ENCODE measurements at regions not wholly inside any gene's neighbourhood (a gene's known extent, or its start where the extent isn't known, plus 50 kb on each side); places are given as distances from the start of the nearest gene placed in this dataset.

DNA sequence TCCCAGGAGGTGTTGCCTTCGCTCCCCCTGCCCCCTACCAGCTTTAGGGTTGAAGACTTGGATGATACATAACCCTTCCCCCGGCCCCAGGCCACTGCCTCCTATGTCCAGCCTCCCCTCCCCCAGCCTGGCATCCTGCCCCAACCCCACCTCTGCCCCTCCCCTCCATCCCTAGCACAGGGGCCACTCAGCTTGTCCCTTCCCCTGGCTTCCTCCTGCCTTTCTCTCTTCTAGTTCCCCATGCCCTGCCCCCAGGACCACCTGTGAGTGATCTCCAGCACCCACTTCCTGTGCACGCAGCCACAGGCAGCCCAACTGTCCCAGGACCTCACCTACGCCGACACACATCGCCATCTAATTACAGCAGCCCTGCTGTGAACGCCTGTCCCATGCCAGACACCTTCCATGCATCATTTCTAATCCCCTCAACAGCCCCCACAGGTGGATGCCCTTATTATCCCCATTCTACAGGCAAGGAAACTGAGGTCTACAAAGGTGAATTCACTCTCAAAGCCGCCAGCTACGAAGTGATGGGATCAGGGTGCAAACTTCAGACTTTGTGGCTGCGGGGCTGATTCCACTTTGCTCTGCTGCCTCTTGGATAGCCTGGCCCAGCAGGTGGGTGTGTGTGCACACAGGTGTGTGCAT is 82.4 kb upstream of the CHST15 start:
- H3K4me1 Mint-ChIP-seq (ENCODE audit: low read depth, unreplicated experiment): no peaks in the 10 kb centered on the region
- peaks cover 8% of the 10 kb centered on the region for H3K27me3 Mint-ChIP-seq (ENCODE audit: unreplicated experiment)
- no peaks in the 10 kb centered on the region for H3K9me3 Mint-ChIP-seq (ENCODE audit: low read depth, unreplicated experiment)
- intact Hi-C loops (cut with micrococcal nuclease; ENCODE audit: unreplicated experiment): no loop called here
- CTCF ChIA-PET: no interaction called here
- H3K4me3 Mint-ChIP-seq (ENCODE audit: low read depth, unreplicated experiment): no peak overlapping the region
- no peak overlapping the region for H3K27ac Mint-ChIP-seq (ENCODE audit: unreplicated experiment)
- H3K36me3 Mint-ChIP-seq (ENCODE audit: insufficient read depth, unreplicated experiment): no peaks in the 10 kb centered on the region
- TF ChIP-seq, protein P1, sequence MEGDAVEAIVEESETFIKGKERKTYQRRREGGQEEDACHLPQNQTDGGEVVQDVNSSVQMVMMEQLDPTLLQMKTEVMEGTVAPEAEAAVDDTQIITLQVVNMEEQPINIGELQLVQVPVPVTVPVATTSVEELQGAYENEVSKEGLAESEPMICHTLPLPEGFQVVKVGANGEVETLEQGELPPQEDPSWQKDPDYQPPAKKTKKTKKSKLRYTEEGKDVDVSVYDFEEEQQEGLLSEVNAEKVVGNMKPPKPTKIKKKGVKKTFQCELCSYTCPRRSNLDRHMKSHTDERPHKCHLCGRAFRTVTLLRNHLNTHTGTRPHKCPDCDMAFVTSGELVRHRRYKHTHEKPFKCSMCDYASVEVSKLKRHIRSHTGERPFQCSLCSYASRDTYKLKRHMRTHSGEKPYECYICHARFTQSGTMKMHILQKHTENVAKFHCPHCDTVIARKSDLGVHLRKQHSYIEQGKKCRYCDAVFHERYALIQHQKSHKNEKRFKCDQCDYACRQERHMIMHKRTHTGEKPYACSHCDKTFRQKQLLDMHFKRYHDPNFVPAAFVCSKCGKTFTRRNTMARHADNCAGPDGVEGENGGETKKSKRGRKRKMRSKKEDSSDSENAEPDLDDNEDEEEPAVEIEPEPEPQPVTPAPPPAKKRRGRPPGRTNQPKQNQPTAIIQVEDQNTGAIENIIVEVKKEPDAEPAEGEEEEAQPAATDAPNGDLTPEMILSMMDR (IDR thresholded peaks at IDR 0.05; ENCODE audit: unreplicated experiment): no peak
- no peak for DNase-seq
- BruUV-seq (replicated peaks): no TSS peak

DNA sequence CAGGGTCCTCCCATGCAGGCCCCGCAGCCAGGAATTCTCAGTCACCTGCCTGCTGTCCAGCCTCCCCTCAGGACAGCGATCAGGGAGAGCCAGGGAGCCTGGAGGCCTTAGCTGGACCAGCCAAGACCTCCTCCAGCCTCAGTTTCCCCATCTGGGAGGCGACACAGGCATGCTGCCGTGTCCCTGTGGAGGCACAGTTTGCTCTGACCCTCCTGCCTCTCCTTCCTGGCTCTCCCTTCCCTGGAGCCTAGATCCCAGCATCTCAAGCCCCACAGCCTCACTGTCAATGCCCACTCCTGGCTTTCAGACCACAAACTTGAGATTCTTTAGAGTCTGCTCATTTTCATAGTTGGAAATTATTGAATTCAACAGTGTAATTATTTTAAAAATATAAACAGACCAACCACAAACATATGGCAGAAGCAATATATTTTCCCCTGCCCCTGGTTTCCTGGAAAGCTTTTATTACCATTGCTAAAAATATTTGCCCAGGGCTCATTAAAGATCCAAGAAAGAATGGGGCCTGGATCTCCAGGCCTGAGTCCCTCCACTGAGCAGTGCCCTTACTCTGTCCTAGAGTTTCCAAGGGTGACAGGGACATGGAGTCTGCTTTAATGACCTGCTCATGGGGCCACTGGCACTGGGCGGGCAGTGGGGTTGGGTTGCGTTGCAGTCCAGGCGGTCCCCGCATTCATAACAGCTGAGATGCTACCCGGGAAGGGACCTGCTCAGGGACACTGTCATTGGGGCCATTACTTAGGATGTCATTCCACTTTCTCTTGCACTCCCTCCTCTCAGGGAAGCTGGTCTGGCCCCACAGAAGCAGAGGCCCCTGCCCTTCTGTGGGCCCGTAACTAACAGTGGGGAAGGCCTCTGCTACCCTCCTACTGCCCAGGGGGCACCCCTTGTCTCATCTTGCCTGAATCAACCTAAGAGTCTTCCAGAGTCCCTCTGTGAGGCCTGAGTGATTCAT is 81.6 kb upstream of the CHST15 start:
- Mint-ChIP-seq H3K4me1 (ENCODE audit: low read depth, unreplicated experiment) (no peaks in the 10 kb centered on the region), H3K27me3 (ENCODE audit: unreplicated experiment) (peaks cover 8% of the 10 kb centered on the region), H3K27ac (ENCODE audit: unreplicated experiment) (no peak overlapping the region), H3K9me3 (ENCODE audit: low read depth, unreplicated experiment) (no peaks in the 10 kb centered on the region), H3K4me3 (ENCODE audit: low read depth, unreplicated experiment) (no peak overlapping the region), H3K36me3 (ENCODE audit: insufficient read depth, unreplicated experiment) (no peaks in the 10 kb centered on the region)
- intact Hi-C loops (cut with micrococcal nuclease; ENCODE audit: unreplicated experiment): no loop called here
- CTCF ChIA-PET: no interaction called here
- BruUV-seq (replicated peaks): no TSS peak
- no peak for DNase-seq
- TF ChIP-seq, protein P1 (IDR thresholded peaks at IDR 0.05; ENCODE audit: unreplicated experiment): no peak

DNA sequence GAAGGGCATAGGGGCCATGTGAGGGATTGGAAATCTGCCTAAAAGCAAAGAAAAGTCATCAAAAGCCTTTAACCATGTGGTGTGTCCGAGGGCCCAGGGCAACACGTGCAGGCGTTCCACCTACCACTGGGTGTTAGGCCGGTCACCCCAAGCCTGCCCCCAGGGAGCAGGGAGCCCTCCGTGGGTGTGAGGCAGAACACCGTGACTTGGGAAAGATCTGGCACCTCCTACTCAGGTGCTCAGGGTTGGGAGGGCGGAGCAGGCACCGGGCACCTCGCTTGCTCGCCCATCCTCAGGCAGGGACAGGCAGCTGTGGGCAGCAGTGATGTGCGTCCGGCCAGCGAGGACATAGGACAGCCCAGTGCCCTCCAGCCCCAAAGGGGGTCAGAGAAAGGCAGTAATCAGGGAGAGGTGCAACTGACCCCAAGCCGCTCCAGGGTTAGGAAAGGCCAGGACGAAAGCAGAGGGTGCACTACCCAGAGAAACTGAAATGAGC is 80.7 kb upstream of the CHST15 start:
- no peaks in the 10 kb centered on the region for H3K4me1 Mint-ChIP-seq (ENCODE audit: low read depth, unreplicated experiment)
- H3K27me3 Mint-ChIP-seq (ENCODE audit: unreplicated experiment): peaks cover 8% of the 10 kb centered on the region
- CTCF ChIA-PET: no interaction called here
- H3K4me3 Mint-ChIP-seq (ENCODE audit: low read depth, unreplicated experiment): no peak overlapping the region
- intact Hi-C loops (cut with micrococcal nuclease; ENCODE audit: unreplicated experiment): no loop called here
- no peaks in the 10 kb centered on the region for H3K36me3 Mint-ChIP-seq (ENCODE audit: insufficient read depth, unreplicated experiment)
- H3K9me3 Mint-ChIP-seq (ENCODE audit: low read depth, unreplicated experiment): no peaks in the 10 kb centered on the region
- no peak overlapping the region for H3K27ac Mint-ChIP-seq (ENCODE audit: unreplicated experiment)
- TF ChIP-seq, protein P1 (IDR thresholded peaks at IDR 0.05; ENCODE audit: unreplicated experiment): no peak
- BruUV-seq (replicated peaks): no TSS peak
- no peak for DNase-seq

DNA sequence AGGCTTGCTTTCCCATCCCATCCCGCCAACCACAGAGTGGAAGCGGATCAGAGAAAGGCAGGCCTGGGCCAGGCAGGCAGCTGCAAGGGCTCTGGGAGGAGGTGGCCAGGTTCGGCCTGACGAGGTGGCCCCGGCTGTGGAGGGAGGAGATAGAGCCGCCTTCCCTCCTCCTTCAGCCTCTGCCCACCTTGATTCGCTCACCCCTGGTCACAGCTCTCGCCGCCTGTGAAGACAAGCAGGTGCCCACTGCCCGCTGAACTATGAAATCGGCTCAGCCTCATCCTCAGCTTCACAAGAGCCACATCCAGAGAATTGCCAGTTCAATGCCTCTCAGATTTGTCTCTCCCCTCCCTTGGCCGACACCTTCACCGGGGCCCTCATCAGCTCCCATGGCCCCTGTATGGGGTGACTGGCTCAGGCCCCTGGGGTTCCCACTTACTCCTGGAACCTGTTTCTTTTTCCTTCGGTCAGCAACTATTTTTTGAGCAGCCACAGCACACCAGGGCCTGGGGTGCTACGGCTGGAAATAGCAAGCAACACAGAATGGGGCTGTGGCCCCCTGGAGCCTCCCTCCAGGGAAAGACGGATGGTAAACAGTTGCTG is 80.0 kb upstream of the CHST15 start:
- TF ChIP-seq, protein P1 (IDR thresholded peaks at IDR 0.05; ENCODE audit: unreplicated experiment): no peak
- H3K4me3 Mint-ChIP-seq (ENCODE audit: low read depth, unreplicated experiment): no peak overlapping the region
- no peak overlapping the region for H3K27ac Mint-ChIP-seq (ENCODE audit: unreplicated experiment)
- H3K36me3 Mint-ChIP-seq (ENCODE audit: insufficient read depth, unreplicated experiment): no peaks in the 10 kb centered on the region
- H3K9me3 Mint-ChIP-seq (ENCODE audit: low read depth, unreplicated experiment): no peaks in the 10 kb centered on the region
- no peaks in the 10 kb centered on the region for H3K4me1 Mint-ChIP-seq (ENCODE audit: low read depth, unreplicated experiment)
- H3K27me3 Mint-ChIP-seq (ENCODE audit: unreplicated experiment): peaks cover 8% of the 10 kb centered on the region
- intact Hi-C loops (cut with micrococcal nuclease; ENCODE audit: unreplicated experiment): no loop called here
- CTCF ChIA-PET: no interaction called here
- no peak for DNase-seq
- no TSS peak for BruUV-seq (replicated peaks)

All from Calu3 (cell line).